ENCODE measurements at regions not wholly inside any gene's neighbourhood (a gene's known extent, or its start where the extent isn't known, plus 50 kb on each side); places are given as distances from the start of the nearest gene placed in this dataset.

DNA sequence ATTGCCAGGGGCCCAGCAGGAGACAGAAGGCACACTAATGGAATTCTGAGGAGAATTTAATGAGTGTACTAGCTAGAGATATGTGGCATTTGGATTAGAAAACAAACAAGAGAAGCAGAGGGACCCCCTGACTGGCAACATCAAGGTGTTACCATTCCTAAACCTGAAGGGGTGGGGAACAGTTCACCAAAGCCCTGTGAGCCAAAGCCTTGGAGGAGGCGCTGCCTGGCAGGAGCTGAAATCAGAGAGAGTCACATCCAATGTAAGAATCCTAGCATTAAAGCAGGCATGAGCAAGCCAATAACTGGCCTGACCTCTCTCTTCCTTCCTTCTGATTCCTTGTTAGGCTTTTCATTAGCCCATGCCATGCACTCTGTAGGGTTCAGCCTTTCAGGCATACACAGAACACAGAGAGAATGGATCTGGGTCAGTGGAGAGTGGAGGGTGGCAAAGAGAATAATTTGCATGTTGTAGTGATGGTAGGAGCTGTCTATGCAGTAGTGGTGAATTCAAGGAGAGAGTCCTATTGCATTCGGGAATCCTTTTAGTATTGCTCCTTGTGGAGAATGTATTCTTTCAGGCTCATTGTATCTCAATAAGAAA is 367.2 kb upstream of the MAN1A1 start:
- H3K4me3 ChIP-seq (ENCODE audit: low read depth, low read length) = no peak overlapping the region
- no peaks in the 10 kb centered on the region for H3K36me3 ChIP-seq
- DNase-seq = no peak
- peaks cover 16% of the 10 kb centered on the region for H3K27me3 ChIP-seq (ENCODE audit: insufficient read depth, low read depth, severe bottlenecking)
- peaks cover 3% of the 10 kb centered on the region for H3K9me3 ChIP-seq (ENCODE audit: severe bottlenecking)
- TF ChIP-seq, protein P1, sequence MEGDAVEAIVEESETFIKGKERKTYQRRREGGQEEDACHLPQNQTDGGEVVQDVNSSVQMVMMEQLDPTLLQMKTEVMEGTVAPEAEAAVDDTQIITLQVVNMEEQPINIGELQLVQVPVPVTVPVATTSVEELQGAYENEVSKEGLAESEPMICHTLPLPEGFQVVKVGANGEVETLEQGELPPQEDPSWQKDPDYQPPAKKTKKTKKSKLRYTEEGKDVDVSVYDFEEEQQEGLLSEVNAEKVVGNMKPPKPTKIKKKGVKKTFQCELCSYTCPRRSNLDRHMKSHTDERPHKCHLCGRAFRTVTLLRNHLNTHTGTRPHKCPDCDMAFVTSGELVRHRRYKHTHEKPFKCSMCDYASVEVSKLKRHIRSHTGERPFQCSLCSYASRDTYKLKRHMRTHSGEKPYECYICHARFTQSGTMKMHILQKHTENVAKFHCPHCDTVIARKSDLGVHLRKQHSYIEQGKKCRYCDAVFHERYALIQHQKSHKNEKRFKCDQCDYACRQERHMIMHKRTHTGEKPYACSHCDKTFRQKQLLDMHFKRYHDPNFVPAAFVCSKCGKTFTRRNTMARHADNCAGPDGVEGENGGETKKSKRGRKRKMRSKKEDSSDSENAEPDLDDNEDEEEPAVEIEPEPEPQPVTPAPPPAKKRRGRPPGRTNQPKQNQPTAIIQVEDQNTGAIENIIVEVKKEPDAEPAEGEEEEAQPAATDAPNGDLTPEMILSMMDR (IDR thresholded peaks at IDR 0.05; ENCODE audit: low read depth, low read length) = no peak
- no peak overlapping the region for H3K27ac ChIP-seq

DNA sequence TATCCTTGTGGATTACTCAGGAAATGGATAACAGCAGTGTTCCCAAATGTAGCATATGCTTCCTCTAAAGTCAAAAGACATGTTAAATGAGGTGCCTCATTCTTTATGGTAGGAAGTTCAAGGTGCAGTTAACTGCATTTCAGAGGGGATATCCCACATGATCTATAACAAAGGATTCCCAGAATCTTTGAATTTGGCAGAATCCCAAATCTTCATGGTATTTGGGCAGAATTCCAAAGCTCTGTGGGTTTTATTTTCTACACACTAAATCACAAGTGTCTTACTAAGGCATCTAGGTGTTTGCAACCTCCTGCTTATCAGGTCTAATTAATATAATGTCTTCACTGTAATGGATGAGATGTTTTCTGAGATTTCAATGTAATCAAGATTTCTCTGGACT is 364.3 kb upstream of the MAN1A1 start:
- DNase-seq = no peak
- H3K36me3 ChIP-seq = no peaks in the 10 kb centered on the region
- H3K9me3 ChIP-seq (ENCODE audit: severe bottlenecking) = peaks cover 3% of the 10 kb centered on the region
- no peak overlapping the region for H3K4me3 ChIP-seq (ENCODE audit: low read depth, low read length)
- TF ChIP-seq, protein P1 (IDR thresholded peaks at IDR 0.05; ENCODE audit: low read depth, low read length) = no peak
- H3K27ac ChIP-seq = no peak overlapping the region
- H3K27me3 ChIP-seq (ENCODE audit: insufficient read depth, low read depth, severe bottlenecking) = peaks cover 16% of the 10 kb centered on the region

DNA sequence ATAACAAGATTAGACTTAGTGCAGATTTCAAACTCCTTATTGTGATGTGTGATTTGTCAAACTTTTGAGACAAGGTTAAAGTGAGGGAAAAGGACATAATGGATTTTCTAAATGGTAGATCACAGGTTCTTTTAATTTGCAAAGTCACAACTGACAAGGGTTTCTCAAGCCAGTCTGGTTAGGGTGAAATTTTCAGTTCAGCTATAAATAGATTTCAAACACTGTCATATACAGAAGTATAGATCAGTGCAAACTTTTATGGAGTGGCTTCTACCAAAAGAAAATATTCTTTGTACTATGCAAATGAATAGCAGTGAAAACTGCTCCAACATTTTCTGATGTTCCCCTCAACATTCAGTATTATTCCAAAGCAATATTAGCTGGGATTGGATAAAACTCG is 337.1 kb upstream of the MAN1A1 start:
- DNase-seq = no peak
- Histone ChIP-seq H3K36me3 (no peaks in the 10 kb centered on the region), H3K27me3 (ENCODE audit: insufficient read depth, low read depth, severe bottlenecking) (no peaks in the 10 kb centered on the region), H3K9me3 (ENCODE audit: severe bottlenecking) (no peaks in the 10 kb centered on the region), H3K27ac (no peak overlapping the region), H3K4me3 (ENCODE audit: low read depth, low read length) (no peak overlapping the region)
- TF ChIP-seq, protein P1 (IDR thresholded peaks at IDR 0.05; ENCODE audit: low read depth, low read length) = no peak

DNA sequence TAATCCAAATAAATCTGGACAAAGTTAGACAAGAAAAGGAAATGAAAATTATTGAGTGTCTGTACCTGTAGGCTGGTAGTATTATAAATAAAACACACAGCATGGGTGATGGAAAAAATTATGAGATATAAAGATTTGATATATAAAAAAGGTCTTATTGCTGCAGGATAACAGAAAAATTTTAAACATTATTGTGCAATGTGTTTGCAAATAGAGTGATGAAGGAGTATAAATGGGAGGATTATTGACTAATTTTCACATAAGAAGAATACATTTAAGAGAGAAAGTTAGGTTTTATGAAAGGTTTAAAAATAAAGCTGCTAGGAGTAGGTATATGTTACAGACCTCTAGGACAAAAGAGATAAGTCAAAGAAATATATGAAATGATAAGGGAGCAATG is 336.7 kb upstream of the MAN1A1 start:
- TF ChIP-seq, protein P1 (IDR thresholded peaks at IDR 0.05; ENCODE audit: low read depth, low read length) = no peak
- Histone ChIP-seq H3K9me3 (ENCODE audit: severe bottlenecking) (no peaks in the 10 kb centered on the region), H3K4me3 (ENCODE audit: low read depth, low read length) (no peak overlapping the region), H3K36me3 (no peaks in the 10 kb centered on the region), H3K27ac (no peak overlapping the region), H3K27me3 (ENCODE audit: insufficient read depth, low read depth, severe bottlenecking) (no peaks in the 10 kb centered on the region)
- DNase-seq = no peak

GRCh38 chr6:119683671-119684070 is 334.1 kb upstream of the MAN1A1 start:
- Histone ChIP-seq H3K9me3 (ENCODE audit: severe bottlenecking) (no peaks in the 10 kb centered on the region), H3K27ac (no peak overlapping the region), H3K27me3 (ENCODE audit: insufficient read depth, low read depth, severe bottlenecking) (no peaks in the 10 kb centered on the region), H3K36me3 (no peaks in the 10 kb centered on the region), H3K4me3 (ENCODE audit: low read depth, low read length) (no peak overlapping the region)
- no peak for DNase-seq
- TF ChIP-seq, protein P1 (IDR thresholded peaks at IDR 0.05; ENCODE audit: low read depth, low read length) = no peak

- H3K4me3 ChIP-seq (ENCODE audit: low read depth, low read length) = no peak overlapping the region
- no peak overlapping the region for H3K27ac ChIP-seq
- DNase-seq = no peak
- TF ChIP-seq, protein P1 (IDR thresholded peaks at IDR 0.05; ENCODE audit: low read depth, low read length) = no peak
- no peaks in the 10 kb centered on the region for H3K36me3 ChIP-seq
- H3K27me3 ChIP-seq (ENCODE audit: insufficient read depth, low read depth, severe bottlenecking) = no peaks in the 10 kb centered on the region
- no peaks in the 10 kb centered on the region for H3K9me3 ChIP-seq (ENCODE audit: severe bottlenecking)
Measured at GRCh38 chr6:119683031-119683430, 333.5 kb upstream of the MAN1A1 start.
